OCI-LY3 (cell line): ENCODE measurements at regions not wholly inside any gene's neighbourhood (a gene's known extent, or its start where the extent isn't known, plus 50 kb on each side); places are given as distances from the start of the nearest gene placed in this dataset.
"Not testable (repeated sequence)": the region's sequence is repeated elsewhere in the genome, so short reads cannot be mapped to it uniquely, and the experiment has no call there.

Source experiments
- H2AFZ ChIP-seq: fragments of 200-600, 300-600 bp; shearing (Covaris generic); 2 replicates; pipeline ENCODE4 v1.6.0; 2014; ENCODE audit warnings: antibody characterized with exemption, low read depth, low read length
- H3K27ac ChIP-seq: fragments of 200-600, 300-600 bp; sonication (generic); 2 replicates; pipeline ENCODE4 v1.5.1; 2014; ENCODE audit warnings: mild to moderate bottlenecking, low read length, moderate library complexity, mixed read lengths
- H3K27me3 ChIP-seq: fragments of 200-600, 300-600 bp; sonication (generic); 2 replicates; pipeline ENCODE4 v1.6.1; 2014; ENCODE audit warnings: low read depth, low read length, mixed read lengths
- H3K36me3 ChIP-seq: fragments of 200-600, 300-600 bp; sonication (generic); replicated peaks from 2 replicates; pipeline ENCODE3; 2014; ENCODE audit warnings: low read depth, low read length, mixed read lengths
- H3K4me1 ChIP-seq: fragments of 300-600, 200-600 bp; sonication (generic); 2 replicates; pipeline ENCODE4 v1.6.1; 2014; ENCODE audit warnings: low read length, mixed read lengths
- H3K4me2 ChIP-seq: fragments of 200-600, 300-600 bp; sonication (generic); 2 replicates; pipeline ENCODE4 v1.6.1; 2014; ENCODE audit warnings: low read length, mixed read lengths
- H3K4me3 ChIP-seq: fragments of 300-600, 200-600 bp; sonication (generic); 2 replicates; pipeline ENCODE4 v1.5.1; 2014; ENCODE audit warnings: antibody characterized with exemption, mild to moderate bottlenecking, low read length, moderate library complexity
- H3K79me2 ChIP-seq: fragments of 300-600, 200-600 bp; shearing (Covaris generic); 2 replicates; pipeline ENCODE4 v1.6.1; 2014; ENCODE audit warnings: mild to moderate bottlenecking, low read length, mixed read lengths
- H3K9ac ChIP-seq: fragments of 300-600, 200-600 bp; shearing (Covaris generic); 2 replicates; pipeline ENCODE4 v1.6.0; 2014; ENCODE audit warnings: mild to moderate bottlenecking, low read length, moderate library complexity
- H3K9me3 ChIP-seq: fragments of 200-600, 300-600 bp; shearing (Covaris generic); 2 replicates; pipeline ENCODE4 v1.6.1; 2014; ENCODE audit warnings: low read length, mixed read lengths; ENCODE audit not compliant: insufficient read depth
- H4K20me1 ChIP-seq: fragments of 200-600, 300-600 bp; sonication (generic); 2 replicates; pipeline ENCODE4 v1.6.1; 2016; ENCODE audit warnings: low read length, mixed read lengths; ENCODE audit not compliant: insufficient read depth
- CTCF ChIP-seq: fragments of 200-600, 300-600 bp; sonication (generic); IDR thresholded peaks from 2 replicates; pipeline ENCODE4 v1.5.1; 2014; ENCODE audit warnings: antibody characterized with exemption, low read length, low read depth

GRCh38 chr11:71698110-71698509, 115.4 kb upstream of the KRTAP5-11 start:
- H3K9me3 ChIP-seq, H2AFZ ChIP-seq, H3K36me3 ChIP-seq, H3K9ac ChIP-seq, H4K20me1 ChIP-seq, H3K79me2 ChIP-seq, H3K27ac ChIP-seq, H3K4me3 ChIP-seq, H3K4me2 ChIP-seq, H3K4me1 ChIP-seq, H3K27me3 ChIP-seq: not testable (repeated sequence)

- not testable (repeated sequence) for H3K27ac ChIP-seq, H3K36me3 ChIP-seq, H3K27me3 ChIP-seq, H3K9ac ChIP-seq, H3K4me3 ChIP-seq, H3K79me2 ChIP-seq, H3K4me2 ChIP-seq, H2AFZ ChIP-seq, H3K4me1 ChIP-seq, H4K20me1 ChIP-seq, H3K9me3 ChIP-seq
- peak; percentile 30 for TF ChIP-seq CTCF
Observed at GRCh38 chr11:71698961-71699360, 116.3 kb upstream of the KRTAP5-11 start.

- H3K36me3 ChIP-seq, H3K4me3 ChIP-seq, H3K9me3 ChIP-seq, H4K20me1 ChIP-seq, H3K27ac ChIP-seq, H3K79me2 ChIP-seq, H3K4me1 ChIP-seq, H3K9ac ChIP-seq, H3K27me3 ChIP-seq, H2AFZ ChIP-seq, H3K4me2 ChIP-seq: not testable (repeated sequence)
Observed at GRCh38 chr11:71701435-71702291, 119.0 kb upstream of the KRTAP5-11 start.

DNA sequence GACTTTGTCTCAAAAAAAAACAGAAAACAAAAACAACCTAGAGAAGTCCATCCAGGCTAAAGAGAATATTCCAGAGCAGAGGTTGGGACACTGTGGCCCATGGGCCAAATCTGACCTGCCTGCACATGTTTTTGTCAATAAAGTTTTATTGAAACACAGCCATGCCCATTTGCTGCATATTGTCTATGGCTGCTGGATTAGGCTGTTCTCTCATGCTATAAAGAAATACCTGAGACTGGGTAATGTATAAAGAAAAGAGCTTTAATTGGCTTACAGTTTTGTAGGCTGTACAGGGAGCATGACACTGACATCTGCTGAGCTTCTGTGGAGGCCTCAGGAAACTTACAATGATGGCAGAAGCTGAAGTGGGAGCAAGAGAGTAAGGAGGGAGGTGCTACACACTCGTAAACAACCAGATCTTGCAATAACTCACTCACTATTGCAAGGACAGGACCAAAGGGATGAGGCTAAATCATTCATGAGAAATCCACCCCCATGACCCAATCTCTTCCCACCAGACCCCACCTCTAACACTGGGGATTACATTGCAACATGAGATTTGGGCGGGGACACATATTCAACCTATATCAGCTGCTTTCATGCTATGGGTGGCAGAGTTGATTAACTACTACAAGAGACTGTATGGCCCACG, 122.5 kb upstream of the KRTAP5-11 start:
- H3K4me2 ChIP-seq, H3K4me1 ChIP-seq, H2AFZ ChIP-seq, H3K9ac ChIP-seq, H3K4me3 ChIP-seq, H4K20me1 ChIP-seq, H3K36me3 ChIP-seq, H3K27me3 ChIP-seq, H3K79me2 ChIP-seq, H3K27ac ChIP-seq, H3K9me3 ChIP-seq: not testable (repeated sequence)

- H3K27ac ChIP-seq, H3K4me1 ChIP-seq, H3K79me2 ChIP-seq, H3K4me3 ChIP-seq, H3K9me3 ChIP-seq, H3K27me3 ChIP-seq, H3K9ac ChIP-seq, H2AFZ ChIP-seq, H4K20me1 ChIP-seq, H3K36me3 ChIP-seq, H3K4me2 ChIP-seq: not testable (repeated sequence)
Observed at GRCh38 chr11:71705738-71706432, 123.2 kb upstream of the KRTAP5-11 start.

GRCh38 chr11:71707083-71707482, 124.4 kb upstream of the KRTAP5-11 start:
- not testable (repeated sequence) for H3K27me3 ChIP-seq, H3K9ac ChIP-seq, H4K20me1 ChIP-seq, H2AFZ ChIP-seq, H3K9me3 ChIP-seq, H3K4me2 ChIP-seq, H3K4me3 ChIP-seq, H3K79me2 ChIP-seq, H3K27ac ChIP-seq, H3K36me3 ChIP-seq
- peaks cover 13% of the 10 kb centered on the region for H3K4me1 ChIP-seq

DNA sequence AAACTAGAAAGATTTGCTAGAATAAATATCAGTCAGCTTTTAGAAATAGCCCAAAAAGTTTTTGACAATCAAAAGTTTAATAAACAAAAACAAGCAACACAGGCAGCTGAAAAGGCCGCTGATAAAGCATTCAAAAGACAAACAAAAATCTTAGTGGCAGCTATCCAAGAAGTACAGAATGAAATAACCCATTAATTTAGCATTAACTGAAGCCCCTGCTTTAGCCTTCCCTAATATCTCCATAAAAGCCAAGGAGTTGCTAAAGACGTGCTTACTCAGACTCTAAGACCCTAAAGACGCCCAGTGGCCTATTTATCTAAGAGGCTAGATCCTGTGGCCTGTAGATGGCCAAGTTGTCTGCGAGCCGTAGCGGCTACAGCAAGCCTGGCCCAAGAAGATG, 123.5 kb upstream of the DEFB108B start:
- not testable (repeated sequence) for H3K4me2 ChIP-seq, H3K36me3 ChIP-seq, H3K4me3 ChIP-seq, H4K20me1 ChIP-seq, H3K9ac ChIP-seq, H3K27me3 ChIP-seq, H3K9me3 ChIP-seq, H3K79me2 ChIP-seq, H3K27ac ChIP-seq, H2AFZ ChIP-seq
- H3K4me1 ChIP-seq, result peaks cover 13% of the 10 kb centered on the region

GRCh38 chr11:71710171-71710671, 122.8 kb upstream of the DEFB108B start:
- not testable (repeated sequence) for H3K4me3 ChIP-seq, H3K9ac ChIP-seq, H3K27me3 ChIP-seq, H3K36me3 ChIP-seq, H3K79me2 ChIP-seq, H3K27ac ChIP-seq, H2AFZ ChIP-seq, H4K20me1 ChIP-seq, H3K9me3 ChIP-seq
- Histone ChIP-seq H3K4me1 (peaks cover 13% of the 10 kb centered on the region), H3K4me2 (peak overlapping the region; percentile 72)
